DND-41 (cell line): ENCODE measurements at regions not wholly inside any gene's neighbourhood (a gene's known extent, or its start where the extent isn't known, plus 50 kb on each side); places are given as distances from the start of the nearest gene placed in this dataset.

Experiments used
- EZH2 ChIP-seq: IDR thresholded peaks from 3 replicates; pipeline ENCODE4 v1.6.1; 2012; ENCODE audit warnings: borderline replicate concordance, low read depth, mild to moderate bottlenecking, moderate library complexity, low read length, inconsistent platforms; ENCODE audit not compliant: severe bottlenecking
- TF ChIP-seq, protein P1 (sequence below): IDR thresholded peaks from 2 replicates; pipeline ENCODE4 v1.5.1; 2012; ENCODE audit warnings: borderline replicate concordance, low read length, moderate library complexity, mild to moderate bottlenecking; ENCODE audit not compliant: poor library complexity, severe bottlenecking; ENCODE audit errors: extremely low read depth

DNA sequence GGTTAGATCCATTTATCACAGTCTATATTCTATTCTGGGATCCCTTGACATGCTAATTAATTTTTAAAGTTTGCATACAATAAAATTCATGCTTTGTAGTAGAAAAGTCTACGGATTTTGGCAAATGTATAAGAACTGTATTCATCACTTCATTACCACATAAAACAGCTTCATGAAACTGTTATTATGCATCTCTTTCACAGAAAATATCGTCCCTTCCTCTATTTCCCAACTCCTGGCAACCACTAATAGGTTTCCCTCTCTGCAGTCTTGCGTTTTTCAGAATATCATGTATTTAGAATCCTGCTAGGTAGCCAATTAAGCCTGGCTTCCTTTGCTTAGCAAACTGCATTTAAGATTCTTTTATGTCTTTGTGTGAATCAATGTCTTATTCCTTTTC is 441.3 kb upstream of the RGS17 start:
- TF ChIP-seq, protein P1, sequence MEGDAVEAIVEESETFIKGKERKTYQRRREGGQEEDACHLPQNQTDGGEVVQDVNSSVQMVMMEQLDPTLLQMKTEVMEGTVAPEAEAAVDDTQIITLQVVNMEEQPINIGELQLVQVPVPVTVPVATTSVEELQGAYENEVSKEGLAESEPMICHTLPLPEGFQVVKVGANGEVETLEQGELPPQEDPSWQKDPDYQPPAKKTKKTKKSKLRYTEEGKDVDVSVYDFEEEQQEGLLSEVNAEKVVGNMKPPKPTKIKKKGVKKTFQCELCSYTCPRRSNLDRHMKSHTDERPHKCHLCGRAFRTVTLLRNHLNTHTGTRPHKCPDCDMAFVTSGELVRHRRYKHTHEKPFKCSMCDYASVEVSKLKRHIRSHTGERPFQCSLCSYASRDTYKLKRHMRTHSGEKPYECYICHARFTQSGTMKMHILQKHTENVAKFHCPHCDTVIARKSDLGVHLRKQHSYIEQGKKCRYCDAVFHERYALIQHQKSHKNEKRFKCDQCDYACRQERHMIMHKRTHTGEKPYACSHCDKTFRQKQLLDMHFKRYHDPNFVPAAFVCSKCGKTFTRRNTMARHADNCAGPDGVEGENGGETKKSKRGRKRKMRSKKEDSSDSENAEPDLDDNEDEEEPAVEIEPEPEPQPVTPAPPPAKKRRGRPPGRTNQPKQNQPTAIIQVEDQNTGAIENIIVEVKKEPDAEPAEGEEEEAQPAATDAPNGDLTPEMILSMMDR, result no peak
- no peak for TF ChIP-seq EZH2
